GM12878 (cell line): ENCODE measurements at regions not wholly inside any gene's neighbourhood (a gene's known extent, or its start where the extent isn't known, plus 50 kb on each side); places are given as distances from the start of the nearest gene placed in this dataset.

Source experiments
- ATAC-seq: fragments of 200-7000 bp; cut with Tn5 transposase; 3 replicates; pipeline ENCODE4 v1.9.1; 2020; ENCODE audit warnings: mild to moderate bottlenecking, moderate library complexity
- BruUV-seq: library from RNA; stranded (reverse); fragments of 400-500 nt; replicated peaks from 2 replicates; lab custom pipeline; 2021; lab: Mats Ljungman, UMichigan
- CTCF ChIA-PET: fragments of 300-600 bp; sonication (Branson Sonifier 250); formaldehyde crosslinking; extraction: SDS; loops from one replicate; lab custom pipeline; 2021; ENCODE audit warnings: inconsistent platforms; lab: Yijun Ruan, JAX
- POLR2A ChIA-PET: fragments of 350-600 bp; formaldehyde crosslinking; extraction: SDS; loops from one replicate; lab custom pipeline; 2021; ENCODE audit warnings: inconsistent platforms; lab: Charles Lee
- RAD21 ChIA-PET: fragments of 300-600 bp; sonication (Branson Sonifier 250); formaldehyde crosslinking; loops from one replicate; lab custom pipeline; 2023; ENCODE audit warnings: antibody characterized with exemption; ENCODE audit not compliant: unreplicated experiment; lab: Charles Lee
- SMC1A ChIA-PET: fragments of 300-600 bp; sonication (Branson Sonifier 250); formaldehyde crosslinking; loops from one replicate; lab custom pipeline; 2023; ENCODE audit not compliant: unreplicated experiment, uncharacterized antibody; lab: Charles Lee
- DNase-seq: peaks from one replicate; pipeline ENCODE4 v3.0.0-alpha.2; 2011; ENCODE audit warnings: low read depth, low spot score
- FAIRE-seq: peaks from 3 replicates; lab custom pipeline; 2011; peaks lifted over from hg19 to GRCh38; lab: Jason Lieb, UNC
- H2AFZ ChIP-seq: 2 replicates; pipeline ENCODE4 v1.6.0; 2011; ENCODE audit warnings: low read depth, low read length, control low read depth; ENCODE audit not compliant: control insufficient read depth
- H3K27ac ChIP-seq: 2 replicates; pipeline ENCODE4 v1.5.1; 2011; ENCODE audit warnings: control low read depth; ENCODE audit not compliant: control insufficient read depth, insufficient read depth
- H3K27me3 ChIP-seq, 2 experiments: replicated peaks in 1 of 2; 2 replicates each; pipeline versions ENCODE4 v1.6.0 to v1.6.1; 2011; ENCODE audit warnings: low read length in 1 of 2; ENCODE audit not compliant: control insufficient read depth in 2 of 2, insufficient read depth in 2 of 2
- H3K36me3 ChIP-seq, 2 experiments: 2 replicates each; pipeline ENCODE4 v1.5.1; 2011; ENCODE audit warnings: low read length in 1 of 2; ENCODE audit not compliant: control insufficient read depth in 2 of 2, insufficient read depth in 2 of 2
- H3K4me1 ChIP-seq: 2 replicates; pipeline ENCODE4 v1.6.1; 2011; ENCODE audit warnings: mild to moderate bottlenecking, low read length, moderate library complexity, mixed read lengths; ENCODE audit not compliant: control insufficient read depth, insufficient read depth
- H3K4me2 ChIP-seq: 2 replicates; pipeline ENCODE4 v1.6.0; 2011; ENCODE audit warnings: control low read depth; ENCODE audit not compliant: control insufficient read depth, insufficient read depth
- H3K4me3 ChIP-seq: fragments of 200-600 bp; sonication (generic); 2 replicates; pipeline ENCODE4 v1.5.1; 2016
- H3K79me2 ChIP-seq: 2 replicates; pipeline ENCODE4 v1.6.0; 2011; ENCODE audit warnings: low read length; ENCODE audit not compliant: control insufficient read depth, insufficient read depth
- H3K9ac ChIP-seq: 2 replicates; pipeline ENCODE4 v1.8.0; 2011; ENCODE audit warnings: low read length, control low read depth, mixed read lengths; ENCODE audit not compliant: control insufficient read depth, insufficient read depth
- H3K9me3 ChIP-seq: replicated peaks from 3 replicates; pipeline ENCODE4 v1.5.1; 2011; ENCODE audit warnings: mild to moderate bottlenecking, low read length; ENCODE audit not compliant: control insufficient read depth, insufficient read depth
- H4K20me1 ChIP-seq: 2 replicates; pipeline ENCODE4 v1.6.0; 2011; ENCODE audit not compliant: control insufficient read depth, insufficient read depth
- BHLHE40 ChIP-seq, 2 experiments: fragments of 450-650 bp in 1 of 2; IDR thresholded peaks; 2 replicates each; pipeline ENCODE4 v1.6.1; 2011 to 2017; ENCODE audit warnings: low read depth in 2 of 2, borderline replicate concordance in 1 of 2, improper control_type of control experiment in 1 of 2, low read length in 1 of 2, mild to moderate bottlenecking in 1 of 2
- ESRRA ChIP-seq: IDR thresholded peaks from 2 replicates; pipeline ENCODE4 v1.6.1; 2012; ENCODE audit warnings: mild to moderate bottlenecking, low read length, improper control_type of control experiment
- JUND ChIP-seq: IDR thresholded peaks from 2 replicates; pipeline ENCODE4 v1.6.1; 2012; ENCODE audit warnings: low read depth, mild to moderate bottlenecking, low read length, improper control_type of control experiment, moderate library complexity
- SUZ12 ChIP-seq: fragments of 200-600 bp; sonication (generic); IDR thresholded peaks from one replicate; pipeline ENCODE4 v1.6.1; 2018; ENCODE audit warnings: antibody characterized with exemption, mild to moderate bottlenecking; ENCODE audit not compliant: unreplicated experiment
- YY1 ChIP-seq: IDR thresholded peaks from 2 replicates; pipeline ENCODE4 v1.6.1; 2011; ENCODE audit warnings: low read depth, mild to moderate bottlenecking, low read length
- WGBS: methylation state at CpG from one replicate; pipeline ENCODE4 v1.1.6; 2016; ENCODE audit warnings: low lambda C conversion rate; ENCODE audit not compliant: insufficient replicate concordance, insufficient coverage; ENCODE audit errors: missing lambda C conversion rate; 5-methylcytosine and 5-hydroxymethylcytosine counted together
- in situ Hi-C: fragments of 300-500 bp; cut with MboI; formaldehyde crosslinking; loops from 9 replicates; pipeline ENCODE4 v1.14.3; 2018; ENCODE audit warnings: mixed read lengths
- intact Hi-C: fragments of 100-400 bp; cut with micrococcal nuclease; formaldehyde crosslinking; loops from one replicate; pipeline ENCODE4 v1.14.2; 2022; ENCODE audit not compliant: unreplicated experiment

- ChIA-PET CTCF (no interaction called here), SMC1A (no interaction called here), POLR2A (no interaction called here), RAD21 (no interaction called here)
- DNase-seq (no peak), ATAC-seq (no peak), FAIRE-seq (no peak)
- no peak overlapping the region for H3K27ac ChIP-seq
- no peaks in the 10 kb centered on the region for H4K20me1 ChIP-seq
- BruUV-seq = no TSS peak
- no peak overlapping the region for H3K4me2 ChIP-seq
- no peak overlapping the region for H3K4me3 ChIP-seq
- H2AFZ ChIP-seq = no peak overlapping the region
- H3K27me3 ChIP-seq = peaks cover 0 to 2% of the 10 kb centered on the region in 2 experiments; a peak in 1 of 4 replicates
- 0 out of 2 replicates have a peak, but pooled peaks cover 3% of the 10 kb centered on the region for H3K4me1 ChIP-seq
- TF ChIP-seq JUND (no peak), BHLHE40 (IDR thresholded peaks at IDR 0.05; ENCODE audit: borderline replicate concordance in 1 of 2, low read depth in 2 of 2, low read length in 1 of 2) (no peak)
- in situ Hi-C loops (no loop called here), intact Hi-C loops (no loop called here)
- no peaks in the 10 kb centered on the region for H3K79me2 ChIP-seq
- H3K9me3 ChIP-seq = no peaks in the 10 kb centered on the region
- H3K36me3 ChIP-seq = no peaks in the 10 kb centered on the region
- H3K9ac ChIP-seq = no peak overlapping the region
Measured at GRCh38 chr10:63832686-63833085, 311.5 kb downstream of the REEP3 start.

DNA sequence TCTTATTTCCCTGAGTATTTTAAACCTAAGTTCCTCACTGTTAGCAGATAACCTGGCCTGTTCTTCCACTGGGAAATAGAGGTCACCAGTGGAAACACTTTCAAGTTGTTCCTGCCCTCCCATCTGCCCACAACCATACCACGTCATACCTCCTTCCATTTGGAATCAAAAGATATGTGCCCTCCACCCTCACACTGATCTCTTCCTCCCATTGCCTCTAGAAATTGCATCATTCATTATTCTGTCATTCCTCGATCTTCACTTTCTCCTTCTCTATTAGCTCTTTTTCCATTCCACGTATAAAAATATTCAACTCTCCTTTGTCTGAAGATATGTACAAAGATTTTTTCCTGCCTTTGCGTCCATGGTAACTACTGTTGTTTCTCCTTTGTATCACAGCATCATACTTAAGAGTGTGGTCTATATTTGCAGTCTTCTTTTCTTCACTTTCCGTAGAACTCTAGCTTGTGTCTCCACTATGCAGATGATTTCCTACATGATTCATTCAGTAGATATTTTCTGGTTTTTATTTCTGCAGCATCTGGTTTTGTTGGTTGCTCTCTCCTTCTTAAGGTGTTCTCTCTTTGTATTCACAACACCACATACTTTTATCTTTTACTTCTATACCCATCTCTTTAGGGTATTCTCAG, 312.3 kb downstream of the REEP3 start:
- Histone ChIP-seq H3K4me2 (no peak overlapping the region), H3K27me3 (peaks cover 0 to 2% of the 10 kb centered on the region in 2 experiments; a peak in 1 of 4 replicates), H3K27ac (no peak overlapping the region), H4K20me1 (no peaks in the 10 kb centered on the region), H2AFZ (no peak overlapping the region), H3K4me3 (no peak overlapping the region), H3K4me1 (0 out of 2 replicates have a peak, but pooled peaks cover 3% of the 10 kb centered on the region), H3K9me3 (no peaks in the 10 kb centered on the region), H3K9ac (no peak overlapping the region), H3K79me2 (no peaks in the 10 kb centered on the region), H3K36me3 (no peaks in the 10 kb centered on the region)
- CTCF ChIA-PET = interaction anchor here (1.2 kb wide), 1 partner anchor 33 kb away, joined by 3 read pairs; no protein-coding TSS in a partner anchor
- no TSS peak for BruUV-seq
- no peak for FAIRE-seq
- DNase-seq = no peak
- RAD21 ChIA-PET = no interaction called here
- SMC1A ChIA-PET = no interaction called here
- POLR2A ChIA-PET = no interaction called here
- no peak for TF ChIP-seq SUZ12
- TF ChIP-seq ESRRA = no peak
- TF ChIP-seq YY1 = no peak
- no peak for ATAC-seq
- intact Hi-C loops (no loop called here), in situ Hi-C loops (no loop called here)
- 11% methylated on average over 5 of the region's 5 CpGs for WGBS
